Neural cell (in vitro differentiated cells): ENCODE measurements at regions not wholly inside any gene's neighbourhood (a gene's known extent, or its start where the extent isn't known, plus 50 kb on each side); places are given as distances from the start of the nearest gene placed in this dataset.

Source experiments
- H2AFZ ChIP-seq: fragments of 200-600, 300-800 bp; sonication (generic), shearing (Covaris generic); 2 replicates; pipeline ENCODE4 v1.6.0; 2014; ENCODE audit warnings: low read depth, mild to moderate bottlenecking, antibody characterized with exemption, low read length, moderate library complexity
- H3F3A ChIP-seq: fragments of 200-600 bp; shearing (Covaris generic); 2 replicates; pipeline ENCODE4 v1.6.1; 2016; ENCODE audit warnings: mild to moderate bottlenecking, moderate library complexity, mixed read lengths, antibody characterized with exemption, low read length; ENCODE audit not compliant: insufficient read depth, poor library complexity, severe bottlenecking
- H3K27ac ChIP-seq: fragments of 200-600, 300-800 bp; sonication (generic), shearing (Covaris generic); 2 replicates; pipeline ENCODE4 v1.5.1; 2014; ENCODE audit warnings: mild to moderate bottlenecking, low read length, moderate library complexity
- H3K27me3 ChIP-seq: fragments of 300-800, 200-600 bp; sonication (generic), shearing (Covaris generic); 2 replicates; pipeline ENCODE4 v1.6.0; 2014; ENCODE audit warnings: mild to moderate bottlenecking, low read depth, low read length, moderate library complexity; ENCODE audit not compliant: insufficient read depth
- H3K36me3 ChIP-seq: fragments of 300-800, 200-600 bp; sonication (generic), shearing (Covaris generic); 2 replicates; pipeline ENCODE4 v1.5.1; 2014; ENCODE audit warnings: mild to moderate bottlenecking, antibody characterized with exemption, low read length, moderate library complexity; ENCODE audit not compliant: insufficient read depth
- H3K4me2 ChIP-seq: fragments of 300-800, 200-600 bp; sonication (generic), shearing (Covaris generic); 2 replicates; pipeline ENCODE4 v1.6.0; 2014; ENCODE audit warnings: mild to moderate bottlenecking, low read length
- H3K4me3 ChIP-seq: fragments of 300-800, 200-600 bp; sonication (generic), shearing (Covaris generic); 2 replicates; pipeline ENCODE4 v1.5.1; 2014; ENCODE audit warnings: mild to moderate bottlenecking, low read length, moderate library complexity
- H3K79me2 ChIP-seq: fragments of 200-600 bp; shearing (Covaris generic); replicated peaks from 2 replicates; pipeline ENCODE4 v1.6.0; 2014; ENCODE audit warnings: mild to moderate bottlenecking, low read length, moderate library complexity; ENCODE audit not compliant: insufficient read depth
- H3K9ac ChIP-seq: fragments of 300-800, 200-600 bp; sonication (generic), shearing (Covaris generic); 2 replicates; pipeline ENCODE4 v1.6.1; 2016; ENCODE audit warnings: mild to moderate bottlenecking, low read length, mixed read lengths
- H3K9me2 ChIP-seq: fragments of 200-600 bp; shearing (Covaris generic); 2 replicates; pipeline ENCODE4 v1.6.1; 2016; ENCODE audit warnings: mild to moderate bottlenecking, low read length, mixed read lengths; ENCODE audit not compliant: insufficient read depth
- H3K9me3 ChIP-seq: fragments of 200-600, 300-800 bp; sonication (generic), shearing (Covaris generic); 2 replicates; pipeline ENCODE4 v1.6.1; 2016; ENCODE audit warnings: mild to moderate bottlenecking, mixed run types, low read length, moderate library complexity, mixed read lengths
- H4K20me1 ChIP-seq: fragments of 200-600 bp; shearing (Covaris generic); 2 replicates; pipeline ENCODE4 v1.6.1; 2016; ENCODE audit warnings: mild to moderate bottlenecking, mixed run types; ENCODE audit not compliant: insufficient read depth
- EP300 ChIP-seq: fragments of 450-650 bp; conservative IDR thresholded peaks from 2 replicates; pipeline ENCODE4 v1.6.1; 2014; ENCODE audit warnings: antibody characterized with exemption, mild to moderate bottlenecking, moderate library complexity; ENCODE audit not compliant: poor library complexity, severe bottlenecking
- EZH2 ChIP-seq: fragments of 200-600, 300-800 bp; shearing (Covaris generic), sonication (generic); IDR thresholded peaks from 2 replicates; pipeline ENCODE4 v1.6.1; 2014; ENCODE audit warnings: antibody characterized with exemption, low read length, borderline replicate concordance, mild to moderate bottlenecking; ENCODE audit not compliant: insufficient read depth, poor library complexity, severe bottlenecking
- MXI1 ChIP-seq: fragments of 450-650 bp; conservative IDR thresholded peaks from 2 replicates; pipeline ENCODE4 v1.6.1; 2014; ENCODE audit warnings: antibody characterized with exemption, mild to moderate bottlenecking; ENCODE audit not compliant: poor library complexity, severe bottlenecking
- POLR2AphosphoS5 ChIP-seq: IDR thresholded peaks from 2 replicates; pipeline ENCODE4 v1.6.1; 2012
- RAD21 ChIP-seq: fragments of 450-650 bp; conservative IDR thresholded peaks from 2 replicates; pipeline ENCODE4 v1.6.1; 2014; ENCODE audit warnings: antibody characterized with exemption, mild to moderate bottlenecking, moderate library complexity
- SMC3 ChIP-seq: fragments of 450-650 bp; conservative IDR thresholded peaks from 2 replicates; pipeline ENCODE4 v1.6.1; 2014; ENCODE audit warnings: antibody characterized with exemption, mild to moderate bottlenecking, moderate library complexity; ENCODE audit not compliant: poor library complexity
- TAF1 ChIP-seq: IDR thresholded peaks from 2 replicates; pipeline ENCODE4 v1.6.1; 2012; ENCODE audit warnings: low read depth
- TF ChIP-seq, protein P1 (sequence below): fragments of 450-650 bp; IDR thresholded peaks from 2 replicates; pipeline ENCODE4 v1.5.1; 2014; ENCODE audit warnings: antibody characterized with exemption, mild to moderate bottlenecking, moderate library complexity; ENCODE audit not compliant: poor library complexity, severe bottlenecking
- TF ChIP-seq, protein P2 (sequence below): IDR thresholded peaks from 2 replicates; pipeline ENCODE4 v1.6.1; 2012; ENCODE audit warnings: borderline replicate concordance

DNA sequence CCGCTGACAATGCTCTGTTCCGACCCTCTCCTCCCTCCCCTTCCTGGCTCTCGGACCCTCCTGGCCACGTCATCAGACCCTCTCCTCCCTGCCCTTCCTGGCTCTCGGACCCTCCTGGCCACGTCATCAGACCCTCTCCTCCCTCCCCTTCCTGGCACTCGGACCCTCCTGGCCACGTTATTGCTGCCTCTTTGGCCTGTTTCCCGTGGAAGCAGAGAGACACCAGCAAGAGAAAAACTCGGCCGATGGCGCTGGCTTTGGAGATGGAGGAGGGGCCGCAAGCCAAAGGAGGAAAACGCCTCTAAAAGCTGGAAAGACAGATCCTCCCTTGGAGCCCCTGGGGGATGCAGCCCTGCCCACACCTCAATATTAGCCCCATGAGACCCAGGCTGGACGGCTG lies 463.3 kb downstream of the BRD1 start:
- Histone ChIP-seq H4K20me1 (no peaks in the 10 kb centered on the region), H3K27me3 (no peaks in the 10 kb centered on the region), H3K9me2 (no peaks in the 10 kb centered on the region), H3K27ac (no peak overlapping the region), H3K9me3 (peaks cover 3% of the 10 kb centered on the region), H3F3A (no peaks in the 10 kb centered on the region), H3K4me3 (no peak overlapping the region), H3K9ac (no peak overlapping the region), H3K4me2 (no peak overlapping the region), H2AFZ (no peak overlapping the region), H3K36me3 (no peaks in the 10 kb centered on the region), H3K79me2 (no peaks in the 10 kb centered on the region)
- TF ChIP-seq RAD21 (no peak), TAF1 (no peak), POLR2AphosphoS5 (no peak), MXI1 (no peak), EZH2 (no peak), SMC3 (no peak), EP300 (no peak)
- TF ChIP-seq, protein P1, sequence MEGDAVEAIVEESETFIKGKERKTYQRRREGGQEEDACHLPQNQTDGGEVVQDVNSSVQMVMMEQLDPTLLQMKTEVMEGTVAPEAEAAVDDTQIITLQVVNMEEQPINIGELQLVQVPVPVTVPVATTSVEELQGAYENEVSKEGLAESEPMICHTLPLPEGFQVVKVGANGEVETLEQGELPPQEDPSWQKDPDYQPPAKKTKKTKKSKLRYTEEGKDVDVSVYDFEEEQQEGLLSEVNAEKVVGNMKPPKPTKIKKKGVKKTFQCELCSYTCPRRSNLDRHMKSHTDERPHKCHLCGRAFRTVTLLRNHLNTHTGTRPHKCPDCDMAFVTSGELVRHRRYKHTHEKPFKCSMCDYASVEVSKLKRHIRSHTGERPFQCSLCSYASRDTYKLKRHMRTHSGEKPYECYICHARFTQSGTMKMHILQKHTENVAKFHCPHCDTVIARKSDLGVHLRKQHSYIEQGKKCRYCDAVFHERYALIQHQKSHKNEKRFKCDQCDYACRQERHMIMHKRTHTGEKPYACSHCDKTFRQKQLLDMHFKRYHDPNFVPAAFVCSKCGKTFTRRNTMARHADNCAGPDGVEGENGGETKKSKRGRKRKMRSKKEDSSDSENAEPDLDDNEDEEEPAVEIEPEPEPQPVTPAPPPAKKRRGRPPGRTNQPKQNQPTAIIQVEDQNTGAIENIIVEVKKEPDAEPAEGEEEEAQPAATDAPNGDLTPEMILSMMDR, result no peak
- TF ChIP-seq, protein P2, sequence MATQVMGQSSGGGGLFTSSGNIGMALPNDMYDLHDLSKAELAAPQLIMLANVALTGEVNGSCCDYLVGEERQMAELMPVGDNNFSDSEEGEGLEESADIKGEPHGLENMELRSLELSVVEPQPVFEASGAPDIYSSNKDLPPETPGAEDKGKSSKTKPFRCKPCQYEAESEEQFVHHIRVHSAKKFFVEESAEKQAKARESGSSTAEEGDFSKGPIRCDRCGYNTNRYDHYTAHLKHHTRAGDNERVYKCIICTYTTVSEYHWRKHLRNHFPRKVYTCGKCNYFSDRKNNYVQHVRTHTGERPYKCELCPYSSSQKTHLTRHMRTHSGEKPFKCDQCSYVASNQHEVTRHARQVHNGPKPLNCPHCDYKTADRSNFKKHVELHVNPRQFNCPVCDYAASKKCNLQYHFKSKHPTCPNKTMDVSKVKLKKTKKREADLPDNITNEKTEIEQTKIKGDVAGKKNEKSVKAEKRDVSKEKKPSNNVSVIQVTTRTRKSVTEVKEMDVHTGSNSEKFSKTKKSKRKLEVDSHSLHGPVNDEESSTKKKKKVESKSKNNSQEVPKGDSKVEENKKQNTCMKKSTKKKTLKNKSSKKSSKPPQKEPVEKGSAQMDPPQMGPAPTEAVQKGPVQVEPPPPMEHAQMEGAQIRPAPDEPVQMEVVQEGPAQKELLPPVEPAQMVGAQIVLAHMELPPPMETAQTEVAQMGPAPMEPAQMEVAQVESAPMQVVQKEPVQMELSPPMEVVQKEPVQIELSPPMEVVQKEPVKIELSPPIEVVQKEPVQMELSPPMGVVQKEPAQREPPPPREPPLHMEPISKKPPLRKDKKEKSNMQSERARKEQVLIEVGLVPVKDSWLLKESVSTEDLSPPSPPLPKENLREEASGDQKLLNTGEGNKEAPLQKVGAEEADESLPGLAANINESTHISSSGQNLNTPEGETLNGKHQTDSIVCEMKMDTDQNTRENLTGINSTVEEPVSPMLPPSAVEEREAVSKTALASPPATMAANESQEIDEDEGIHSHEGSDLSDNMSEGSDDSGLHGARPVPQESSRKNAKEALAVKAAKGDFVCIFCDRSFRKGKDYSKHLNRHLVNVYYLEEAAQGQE, result no peak

DNA sequence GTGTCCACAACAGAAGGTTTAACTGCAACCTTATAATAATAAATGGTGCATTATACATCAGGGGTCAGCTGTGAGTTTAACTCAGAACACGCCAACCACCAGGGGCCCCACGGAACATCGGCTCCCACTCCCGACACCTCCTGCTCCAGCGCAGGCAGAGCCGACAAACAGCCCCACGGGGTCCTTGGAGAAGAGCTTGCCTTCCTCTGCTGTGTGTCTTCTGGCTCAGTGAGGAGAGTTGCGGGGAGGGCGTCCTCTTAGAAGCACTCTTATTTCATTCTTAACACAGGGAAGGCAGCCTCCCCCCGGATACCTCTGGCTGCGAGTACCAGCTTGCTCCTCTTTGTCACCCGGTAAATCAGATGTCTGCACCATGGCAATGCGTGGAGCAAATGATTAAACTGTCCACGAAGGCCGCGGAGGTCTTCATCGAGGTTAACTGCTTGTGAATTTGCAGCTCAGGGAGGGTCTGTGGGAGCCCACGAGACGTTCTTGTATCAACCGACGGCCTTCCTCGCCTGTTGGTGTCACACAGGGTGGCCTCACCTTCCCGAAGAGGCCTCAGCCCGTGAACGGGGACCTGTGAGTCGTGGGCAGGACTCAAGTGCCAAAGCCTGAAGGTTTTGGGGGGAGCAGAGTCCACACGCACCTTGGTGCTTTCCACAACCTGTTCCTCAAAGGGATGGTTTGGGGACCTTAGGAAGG lies 464.0 kb downstream of the BRD1 start:
- H3K4me2 ChIP-seq, result no peak overlapping the region
- H3K79me2 ChIP-seq, result no peaks in the 10 kb centered on the region
- H3K9me2 ChIP-seq, result no peaks in the 10 kb centered on the region
- no peaks in the 10 kb centered on the region for H3K36me3 ChIP-seq
- H2AFZ ChIP-seq, result no peak overlapping the region
- no peaks in the 10 kb centered on the region for H3F3A ChIP-seq
- TF ChIP-seq SMC3, result no peak
- no peak for TF ChIP-seq POLR2AphosphoS5
- TF ChIP-seq, protein P1, result no peak
- TF ChIP-seq TAF1, result no peak
- TF ChIP-seq EZH2, result no peak
- TF ChIP-seq, protein P2, result no peak
- no peak for TF ChIP-seq EP300
- TF ChIP-seq MXI1, result no peak
- peaks cover 3% of the 10 kb centered on the region for H3K9me3 ChIP-seq
- no peak overlapping the region for H3K4me3 ChIP-seq
- H4K20me1 ChIP-seq, result no peaks in the 10 kb centered on the region
- no peak overlapping the region for H3K27ac ChIP-seq
- no peak overlapping the region for H3K9ac ChIP-seq
- no peaks in the 10 kb centered on the region for H3K27me3 ChIP-seq
